ENCODE measurements at regions not wholly inside any gene's neighbourhood (a gene's known extent, or its start where the extent isn't known, plus 50 kb on each side); places are given as distances from the start of the nearest gene placed in this dataset.

- H3K9ac ChIP-seq (ENCODE audit: extremely low read depth, insufficient read length, low read length) = no peak overlapping the region
- no peaks in the 10 kb centered on the region for H3K4me1 ChIP-seq (ENCODE audit: insufficient read depth, low read length)
- no peak overlapping the region for H2BK12ac ChIP-seq (ENCODE audit: insufficient read length, low read depth, low read length)
- Mint-ChIP-seq H3K36me3 (ENCODE audit: insufficient read depth in 1 of 3, low read depth in 3 of 3) (no peaks in the 10 kb centered on the region; a peak in 1 of 7 replicates), H3K4me1 (peaks cover 3% of the 10 kb centered on the region in 2 experiments; a peak in 1 of 4 replicates), H3K27ac (no peak overlapping the region), H3K27me3 (ENCODE audit: low read depth) (no peaks in the 10 kb centered on the region), H3K4me3 (no peak overlapping the region), H3K9me3 (no peaks in the 10 kb centered on the region)
- no peak overlapping the region for H2AK5ac ChIP-seq (ENCODE audit: insufficient read length, low read length)
- no peak overlapping the region for H2AFZ ChIP-seq (ENCODE audit: low read length)
- H4K91ac ChIP-seq (ENCODE audit: insufficient read length, low read depth, low read length) = no peak overlapping the region
- H3T11ph ChIP-seq (ENCODE audit: low read length) = no peak overlapping the region
- no peaks in the 10 kb centered on the region for H3K27me3 ChIP-seq (ENCODE audit: insufficient read depth, low read length)
- no peaks in the 10 kb centered on the region for H3K9me3 ChIP-seq (ENCODE audit: control insufficient read depth, low read depth, low read length)
- no peak overlapping the region for H3K14ac ChIP-seq (ENCODE audit: insufficient read depth, low read length)
- TF ChIP-seq CTCF (conservative IDR thresholded peaks at IDR 0.05) = no peak
- no peak overlapping the region for H2BK120ac ChIP-seq (ENCODE audit: low read depth, low read length, poor library complexity, severe bottlenecking)
- no peaks in the 10 kb centered on the region for H3K23me2 ChIP-seq (ENCODE audit: insufficient read length, low read depth, low read length, poor library complexity, severe bottlenecking)
- no peaks in the 10 kb centered on the region for H3K79me2 ChIP-seq (ENCODE audit: insufficient read depth, low read length)
- H2BK5ac ChIP-seq (ENCODE audit: insufficient read length, low read length) = no peak overlapping the region
- no peak overlapping the region for H3K18ac ChIP-seq (ENCODE audit: insufficient read length, low read depth, low read length)
- H2BK15ac ChIP-seq (ENCODE audit: low read depth, low read length) = no peak overlapping the region
- H3K27ac ChIP-seq (ENCODE audit: insufficient read length, low read depth, low read length) = no peak overlapping the region
- DNase-seq = no peak
- H3K56ac ChIP-seq (ENCODE audit: insufficient read length, low read depth, low read length) = no peak overlapping the region
- no CpG with 5 or more reads among the region's 2 CpGs for WGBS (ENCODE audit: extremely low coverage, insufficient read length, low lambda C conversion rate)
- H4K20me1 ChIP-seq (ENCODE audit: control insufficient read depth, insufficient read depth, insufficient read length) = no peaks in the 10 kb centered on the region
- no peak overlapping the region for H3K23ac ChIP-seq (ENCODE audit: insufficient read length, low read depth, low read length)
- no peak overlapping the region for H2BK20ac ChIP-seq (ENCODE audit: low read depth, low read length, poor library complexity, severe bottlenecking)
- no peak overlapping the region for H3K4me2 ChIP-seq (ENCODE audit: insufficient read depth, insufficient read length, low read length)
- H4K8ac ChIP-seq (replicated peaks; ENCODE audit: insufficient read length, low read depth, low read length) = no peak overlapping the region
- no peaks in the 10 kb centered on the region for H3K79me1 ChIP-seq (ENCODE audit: insufficient read depth, low read depth, low read length, poor library complexity, severe bottlenecking)
- H3K4ac ChIP-seq (ENCODE audit: low read depth, low read length) = no peak overlapping the region
- no peak overlapping the region for H4K5ac ChIP-seq (ENCODE audit: insufficient read length, low read depth, low read length)
Measured at GRCh38 chr15:47551546-47551945, 165.8 kb upstream of the SEMA6D start.

Measured in H9 (cell line).